GM19328 (cell line): ENCODE measurements at regions not wholly inside any gene's neighbourhood (a gene's known extent, or its start where the extent isn't known, plus 50 kb on each side); places are given as distances from the start of the nearest gene placed in this dataset.
"Not testable (repeated sequence)": the region's sequence is repeated elsewhere in the genome, so short reads cannot be mapped to it uniquely, and the experiment has no call there.

Source experiments
- ATAC-seq: cut with Tn5 transposase; IDR thresholded peaks from one replicate; pipeline ENCODE4 v1.9.1; 2021; ENCODE audit warnings: mild to moderate bottlenecking, moderate library complexity; ENCODE audit not compliant: unreplicated experiment

- ATAC-seq, result no peak
These were observed 803.9 kb upstream of the PCDH10 start for GRCh38 chr4:132344924-132345828.

GRCh38 chr4:132346016-132346415, 803.1 kb upstream of the PCDH10 start:
- ATAC-seq, result no peak

- ATAC-seq, result not testable (repeated sequence)
These were observed 797.5 kb upstream of the PCDH10 start for GRCh38 chr4:132351606-132352005.

- no peak for ATAC-seq
These were observed 766.9 kb upstream of the PCDH10 start for GRCh38 chr4:132382243-132382642.

- no peak for ATAC-seq
These were observed 765.4 kb upstream of the PCDH10 start for GRCh38 chr4:132383571-132384199.

- ATAC-seq, result no peak
These were observed 764.4 kb upstream of the PCDH10 start for GRCh38 chr4:132384709-132385108.

- no peak for ATAC-seq
These were observed 763.0 kb upstream of the PCDH10 start for GRCh38 chr4:132386130-132386529.

GRCh38 chr4:132387060-132387459, 762.0 kb upstream of the PCDH10 start:
- ATAC-seq, result no peak

GRCh38 chr4:132395561-132395960, 753.5 kb upstream of the PCDH10 start:
- no peak for ATAC-seq

GRCh38 chr4:132396636-132397035, 752.5 kb upstream of the PCDH10 start:
- ATAC-seq, result no peak

- ATAC-seq, result no peak
These were observed 731.9 kb upstream of the PCDH10 start for GRCh38 chr4:132417220-132417619.

GRCh38 chr4:132427125-132427524, 722.0 kb upstream of the PCDH10 start:
- ATAC-seq, result no peak

GRCh38 chr4:132437117-132437516, 712.0 kb upstream of the PCDH10 start:
- no peak for ATAC-seq

- no peak for ATAC-seq
These were observed 703.7 kb upstream of the PCDH10 start for GRCh38 chr4:132445386-132445785.

GRCh38 chr4:132457987-132458386, 691.1 kb upstream of the PCDH10 start:
- not testable (repeated sequence) for ATAC-seq

- no peak for ATAC-seq
These were observed 669.6 kb upstream of the PCDH10 start for GRCh38 chr4:132479543-132479942.

GRCh38 chr4:132488555-132488954, 660.5 kb upstream of the PCDH10 start:
- ATAC-seq, result no peak

- ATAC-seq, result no peak
These were observed 655.6 kb upstream of the PCDH10 start for GRCh38 chr4:132493476-132493875.

GRCh38 chr4:132495267-132495812, 653.8 kb upstream of the PCDH10 start:
- ATAC-seq, result not testable (repeated sequence)

- ATAC-seq, result no peak
These were observed 650.9 kb upstream of the PCDH10 start for GRCh38 chr4:132498215-132498614.

- no peak for ATAC-seq
These were observed 647.0 kb upstream of the PCDH10 start for GRCh38 chr4:132502096-132502552.

GRCh38 chr4:132504438-132504837, 644.7 kb upstream of the PCDH10 start:
- no peak for ATAC-seq
